ENCODE measurements at regions not wholly inside any gene's neighbourhood (a gene's known extent, or its start where the extent isn't known, plus 50 kb on each side); places are given as distances from the start of the nearest gene placed in this dataset.
A peak's percentile ranks its signal among the peaks of the same experiment; 100 is the strongest.

DNA sequence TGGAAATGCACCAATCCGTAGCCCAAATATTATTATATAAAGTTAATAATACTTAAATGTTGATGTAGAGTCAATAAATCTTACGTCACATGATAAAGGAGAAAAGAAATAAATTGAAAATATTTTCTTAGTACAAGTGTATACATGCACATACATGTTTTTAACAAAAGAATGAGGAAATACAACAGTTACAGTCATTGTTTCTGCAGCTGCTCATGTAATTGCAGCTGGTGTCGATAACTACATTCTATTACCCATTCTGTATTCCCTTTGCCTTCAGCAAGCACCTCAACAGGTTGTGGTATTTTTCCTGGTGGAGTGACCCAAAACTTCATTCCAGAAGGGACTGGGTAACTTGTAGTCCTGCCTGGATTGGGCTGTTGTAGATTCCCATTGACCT lies 377.8 kb upstream of the FSIP2 start:
- Histone ChIP-seq H3K36me3 (ENCODE audit: low read depth) (no peaks in the 10 kb centered on the region), H3K4me3 (no peak overlapping the region), H3K4me1 (ENCODE audit: low read depth) (no peaks in the 10 kb centered on the region), H3K9me3 (no peaks in the 10 kb centered on the region)
- intact Hi-C loops (cut with DNase I, micrococcal nuclease): no loop called here
- ATAC-seq (no peak), DNase-seq (no peak)
- TF ChIP-seq, protein P1, sequence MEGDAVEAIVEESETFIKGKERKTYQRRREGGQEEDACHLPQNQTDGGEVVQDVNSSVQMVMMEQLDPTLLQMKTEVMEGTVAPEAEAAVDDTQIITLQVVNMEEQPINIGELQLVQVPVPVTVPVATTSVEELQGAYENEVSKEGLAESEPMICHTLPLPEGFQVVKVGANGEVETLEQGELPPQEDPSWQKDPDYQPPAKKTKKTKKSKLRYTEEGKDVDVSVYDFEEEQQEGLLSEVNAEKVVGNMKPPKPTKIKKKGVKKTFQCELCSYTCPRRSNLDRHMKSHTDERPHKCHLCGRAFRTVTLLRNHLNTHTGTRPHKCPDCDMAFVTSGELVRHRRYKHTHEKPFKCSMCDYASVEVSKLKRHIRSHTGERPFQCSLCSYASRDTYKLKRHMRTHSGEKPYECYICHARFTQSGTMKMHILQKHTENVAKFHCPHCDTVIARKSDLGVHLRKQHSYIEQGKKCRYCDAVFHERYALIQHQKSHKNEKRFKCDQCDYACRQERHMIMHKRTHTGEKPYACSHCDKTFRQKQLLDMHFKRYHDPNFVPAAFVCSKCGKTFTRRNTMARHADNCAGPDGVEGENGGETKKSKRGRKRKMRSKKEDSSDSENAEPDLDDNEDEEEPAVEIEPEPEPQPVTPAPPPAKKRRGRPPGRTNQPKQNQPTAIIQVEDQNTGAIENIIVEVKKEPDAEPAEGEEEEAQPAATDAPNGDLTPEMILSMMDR (IDR thresholded peaks at IDR 0.05): no peak

DNA sequence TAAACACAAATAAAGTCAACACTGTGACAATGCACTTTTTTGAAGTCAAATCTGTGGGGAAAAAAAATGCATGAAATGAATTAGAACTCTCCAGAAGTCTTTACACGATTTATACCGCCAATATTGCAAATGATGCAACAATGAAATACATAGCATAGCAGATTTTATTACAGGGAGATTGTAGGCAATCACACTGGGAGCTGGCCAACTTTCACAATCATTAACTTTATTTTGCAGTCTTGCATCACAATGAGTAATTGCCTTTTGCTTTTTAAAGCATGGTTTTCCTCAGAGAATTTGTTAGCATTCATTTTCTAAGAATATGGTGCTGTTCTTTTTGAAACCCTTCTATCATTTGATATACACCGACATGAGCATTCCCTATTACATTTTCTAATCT lies 366.4 kb upstream of the FSIP2 start:
- H3K9me3 ChIP-seq: no peaks in the 10 kb centered on the region
- TF ChIP-seq, protein P1 (IDR thresholded peaks at IDR 0.05): no peak
- H3K36me3 ChIP-seq (ENCODE audit: low read depth): no peaks in the 10 kb centered on the region
- no peak overlapping the region for H3K4me3 ChIP-seq
- ATAC-seq (peak; percentile 94), DNase-seq (peak in 1 of 3 donors; percentile 79)
- intact Hi-C loops (cut with DNase I, micrococcal nuclease): no loop called here
- H3K4me1 ChIP-seq (ENCODE audit: low read depth): no peaks in the 10 kb centered on the region

DNA sequence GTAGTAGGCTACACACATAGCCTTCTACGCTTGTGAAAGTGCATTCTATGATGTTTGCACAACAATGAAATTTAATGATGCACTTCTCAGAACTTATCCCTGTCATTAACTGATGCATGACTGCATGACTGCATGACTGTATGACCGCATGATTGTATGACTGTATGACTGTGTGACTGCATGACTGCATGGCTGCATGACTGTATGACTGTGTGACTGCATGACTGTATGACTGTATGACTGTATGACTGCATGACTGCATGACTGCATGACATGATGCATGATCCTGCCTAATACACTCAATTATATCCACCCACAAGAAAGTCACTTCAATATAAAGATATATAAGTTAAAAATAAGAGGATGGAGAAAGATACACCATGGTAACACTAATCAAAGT lies 365.4 kb upstream of the FSIP2 start:
- no peak for DNase-seq
- Histone ChIP-seq H3K4me1 (ENCODE audit: low read depth) (no peaks in the 10 kb centered on the region), H3K9me3 (no peaks in the 10 kb centered on the region), H3K4me3 (no peak overlapping the region), H3K36me3 (ENCODE audit: low read depth) (no peaks in the 10 kb centered on the region)
- no peak for ATAC-seq
- intact Hi-C loops (cut with DNase I, micrococcal nuclease): no loop called here
- TF ChIP-seq, protein P1 (IDR thresholded peaks at IDR 0.05): no peak

DNA sequence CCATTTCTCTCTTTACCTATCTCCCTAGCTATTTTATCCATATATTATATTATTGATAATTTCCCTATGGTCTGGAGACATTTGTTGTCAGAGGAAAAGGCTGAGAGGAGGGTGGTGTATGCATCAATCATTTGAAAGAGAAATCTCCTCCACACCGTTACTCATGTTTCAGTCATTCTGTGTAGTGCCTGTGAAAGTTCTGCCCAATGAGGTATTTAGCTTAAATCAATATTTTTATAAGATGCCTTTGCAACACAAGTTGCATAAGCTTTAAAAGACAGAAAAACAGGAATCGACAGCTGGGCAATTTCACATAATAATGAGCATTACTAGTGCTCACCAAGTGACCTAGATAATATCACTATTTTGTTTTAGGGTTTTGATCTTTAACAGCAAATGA lies 363.7 kb upstream of the FSIP2 start:
- intact Hi-C loops (cut with DNase I, micrococcal nuclease): no loop called here
- Histone ChIP-seq H3K36me3 (ENCODE audit: low read depth) (no peaks in the 10 kb centered on the region), H3K4me3 (no peak overlapping the region), H3K9me3 (no peaks in the 10 kb centered on the region), H3K4me1 (ENCODE audit: low read depth) (no peaks in the 10 kb centered on the region)
- no peak for DNase-seq
- no peak for ATAC-seq
- TF ChIP-seq, protein P1 (IDR thresholded peaks at IDR 0.05): no peak

DNA sequence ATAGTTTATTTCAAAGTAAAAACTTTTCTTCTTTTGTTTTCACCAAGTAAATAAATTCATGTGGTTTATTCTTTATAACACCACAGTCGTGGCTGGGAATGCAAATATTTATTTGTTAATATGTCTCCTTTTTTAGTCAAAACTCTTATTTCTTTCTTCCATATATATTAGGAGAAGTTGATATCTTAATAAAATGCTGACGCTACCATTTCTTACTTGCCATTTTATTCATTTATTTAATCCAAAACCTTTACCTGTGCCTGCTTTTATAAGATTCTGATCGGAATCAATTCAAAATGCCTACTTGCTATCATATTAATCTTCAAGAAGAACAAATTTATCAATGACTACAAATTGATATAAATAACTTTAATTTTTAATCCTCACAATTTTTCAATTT lies 362.9 kb upstream of the FSIP2 start:
- ATAC-seq: no peak
- H3K4me1 ChIP-seq (ENCODE audit: low read depth): no peaks in the 10 kb centered on the region

DNA sequence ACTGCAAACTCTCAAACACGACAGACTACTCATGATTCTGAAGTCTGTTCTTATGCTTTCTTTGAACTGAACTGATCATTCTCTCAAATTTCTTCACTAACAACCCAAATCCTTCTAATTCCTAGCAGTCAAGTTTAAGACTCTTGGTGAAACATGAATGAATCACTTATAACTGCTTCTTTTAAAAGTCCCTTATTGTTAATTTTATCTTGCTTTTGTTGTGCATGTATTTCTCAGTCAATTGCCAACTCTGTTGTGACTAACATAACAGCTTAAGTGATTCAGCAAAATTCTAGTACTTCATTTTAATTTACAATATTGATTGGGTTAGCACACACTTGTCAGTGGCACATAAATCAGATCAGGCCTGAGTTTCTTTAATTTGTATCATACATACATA lies 357.0 kb upstream of the FSIP2 start:
- ATAC-seq: no peak
- intact Hi-C loops (cut with DNase I, micrococcal nuclease): no loop called here
- TF ChIP-seq, protein P1 (IDR thresholded peaks at IDR 0.05): no peak
- H3K4me1 ChIP-seq (ENCODE audit: low read depth): no peaks in the 10 kb centered on the region
- H3K9me3 ChIP-seq: no peaks in the 10 kb centered on the region
- H3K36me3 ChIP-seq (ENCODE audit: low read depth): no peaks in the 10 kb centered on the region
- no peak overlapping the region for H3K4me3 ChIP-seq
- DNase-seq: no peak

More for the DNA sequence above, 362.9 kb upstream of the FSIP2 start:
- no peak for DNase-seq
- TF ChIP-seq, protein P1 (IDR thresholded peaks at IDR 0.05): no peak
- H3K4me3 ChIP-seq: no peak overlapping the region
- no peaks in the 10 kb centered on the region for H3K36me3 ChIP-seq (ENCODE audit: low read depth)
- no peaks in the 10 kb centered on the region for H3K9me3 ChIP-seq
- intact Hi-C loops (cut with DNase I, micrococcal nuclease): no loop called here
